K562 (cell line): ENCODE measurements at regions not wholly inside any gene's neighbourhood (a gene's known extent, or its start where the extent isn't known, plus 50 kb on each side); places are given as distances from the start of the nearest gene placed in this dataset.

Experiments used
- ATAC-seq: fragments of 200-7000 bp; cut with Tn5 transposase; 3 replicates; pipeline ENCODE4 v1.9.1; 2020; ENCODE audit warnings: moderate library complexity
- BruUV-seq: library from RNA; stranded (reverse); fragments of 400-500 nt; replicated peaks from 2 replicates; lab custom pipeline; 2021; lab: Mats Ljungman, UMichigan
- CTCF ChIA-PET: fragments of 300-600 bp; formaldehyde crosslinking; extraction: SDS; loops from one replicate; lab custom pipeline; 2021; ENCODE audit warnings: low intra/inter-chr PET ratio; lab: Yijun Ruan, JAX
- POLR2A ChIA-PET: fragments of 300-600, 350-650 bp; sonication (Branson Sonifier 250); formaldehyde crosslinking; extraction: SDS; loops from one replicate; lab custom pipeline; 2021; ENCODE audit warnings: antibody characterized with exemption, inconsistent platforms; lab: Yijun Ruan, JAX
- DNase-seq, 4 experiments: peaks; one replicate each; pipeline versions ENCODE4 v3.0.0 to v3.0.0-alpha.2; 2011 to 2018; ENCODE audit warnings: low spot score in 3 of 4, mixed read lengths in 3 of 4; ENCODE audit errors: extremely low read depth in 1 of 4
- FAIRE-seq: peaks from 2 replicates; lab custom pipeline; 2011; peaks lifted over from hg19 to GRCh38; lab: Jason Lieb, UNC
- H2AFZ ChIP-seq: 2 replicates; pipeline ENCODE4 v1.6.0; 2011; ENCODE audit warnings: low read depth, low read length, control low read depth, inconsistent platforms
- H3K27ac ChIP-seq: fragments of 200-600 bp; 3 replicates; pipeline ENCODE4 v1.8.0; 2011; ENCODE audit warnings: low read depth, mild to moderate bottlenecking, control low read depth, inconsistent platforms, low read length, moderate library complexity, mixed read lengths; ENCODE audit errors: extremely low read depth
- H3K27me3 ChIP-seq, 2 experiments: fragments of 300-600 bp in 1 of 2; 2 replicates in 1 of 2; 3 replicates in 1 of 2; pipeline versions ENCODE4 v1.6.0 to v1.8.0; 2011; ENCODE audit warnings: inconsistent platforms in 2 of 2, low read length in 2 of 2, mild to moderate bottlenecking in 1 of 2, mixed read lengths in 1 of 2, moderate library complexity in 1 of 2; ENCODE audit not compliant: control insufficient read depth in 2 of 2, insufficient read depth in 2 of 2
- H3K36me3 ChIP-seq: fragments of 300-600 bp; 3 replicates; pipeline ENCODE4 v1.8.0; 2011; ENCODE audit warnings: mild to moderate bottlenecking, low read length, inconsistent platforms; ENCODE audit not compliant: control insufficient read depth, insufficient read depth
- H3K4me1 ChIP-seq, 2 experiments: fragments of 200-600 bp in 1 of 2; replicated peaks in 1 of 2; 2 replicates in 1 of 2; 3 replicates in 1 of 2; pipeline versions ENCODE4 v1.5.1 to v1.8.0; 2011; ENCODE audit warnings: inconsistent platforms in 2 of 2, low read length in 2 of 2, mild to moderate bottlenecking in 1 of 2, mixed read lengths in 1 of 2, moderate library complexity in 1 of 2; ENCODE audit not compliant: control insufficient read depth in 2 of 2, insufficient read depth in 2 of 2
- H3K4me2 ChIP-seq: 2 replicates; pipeline ENCODE4 v1.6.1; 2011; ENCODE audit warnings: low read length, control low read depth, inconsistent platforms, mixed read lengths; ENCODE audit not compliant: insufficient read depth
- H3K4me3 ChIP-seq: fragments of 200-600 bp; sonication (generic), shearing (Covaris generic); 2 replicates; pipeline ENCODE4 v1.5.1; 2016; ENCODE audit warnings: control low read depth, inconsistent platforms
- H3K79me2 ChIP-seq: fragments of 200-600 bp; 3 replicates; pipeline ENCODE4 v1.8.0; 2011; ENCODE audit warnings: low read length, inconsistent platforms; ENCODE audit not compliant: control insufficient read depth, insufficient read depth
- H3K9ac ChIP-seq, 2 experiments: 2 replicates each; pipeline versions ENCODE4 v1.6.0 to v1.6.1; 2011; ENCODE audit warnings: low read depth in 2 of 2, low read length in 2 of 2, control low read depth in 1 of 2, inconsistent platforms in 1 of 2, mild to moderate bottlenecking in 1 of 2, mixed read lengths in 1 of 2; ENCODE audit not compliant: insufficient read depth in 1 of 2
- H3K9me1 ChIP-seq: one replicate; pipeline ENCODE4 v1.6.0; 2011; ENCODE audit warnings: inconsistent platforms, mild to moderate bottlenecking, low read length, moderate library complexity; ENCODE audit not compliant: control insufficient read depth, insufficient read depth
- H3K9me3 ChIP-seq: replicated peaks from 2 replicates; pipeline ENCODE4 v1.5.1; 2011; ENCODE audit warnings: low read depth, low read length, inconsistent platforms; ENCODE audit not compliant: control insufficient read depth, insufficient read depth
- H4K20me1 ChIP-seq: replicated peaks from 2 replicates; pipeline ENCODE4 v1.6.1; 2011; ENCODE audit warnings: low read length, inconsistent platforms, mixed read lengths; ENCODE audit not compliant: control insufficient read depth, insufficient read depth
- ARID1B ChIP-seq: fragments of 450-650 bp; IDR thresholded peaks from 2 replicates; pipeline ENCODE4 v1.6.1; 2016; ENCODE audit warnings: antibody characterized with exemption, mild to moderate bottlenecking, inconsistent platforms
- BHLHE40 ChIP-seq: IDR thresholded peaks from 2 replicates; pipeline ENCODE4 v1.6.1; 2011; ENCODE audit warnings: low read length, improper control_type of control experiment
- CBFA2T2 ChIP-seq: fragments of 450-650 bp; conservative IDR thresholded peaks from 2 replicates; pipeline ENCODE4 v1.6.1; 2017; ENCODE audit warnings: mild to moderate bottlenecking
- CBFA2T3 ChIP-seq: fragments of 450-650 bp; IDR thresholded peaks from 2 replicates; pipeline ENCODE4 v1.6.1; 2017
- CHAMP1 ChIP-seq: fragments of 450-650 bp; IDR thresholded peaks from 2 replicates; pipeline ENCODE4 v1.6.1; 2016; ENCODE audit warnings: mild to moderate bottlenecking
- CREM ChIP-seq: IDR thresholded peaks from 2 replicates; pipeline ENCODE4 v1.6.1; 2014; ENCODE audit warnings: antibody characterized with exemption, low read depth
- HLTF ChIP-seq: fragments of 450-650 bp; IDR thresholded peaks from 2 replicates; pipeline ENCODE4 v1.6.1; 2016
- KAT2B ChIP-seq: IDR thresholded peaks from one replicate; pipeline ENCODE4 v1.6.1; 2012; ENCODE audit warnings: low read depth, mild to moderate bottlenecking, control low read depth, inconsistent platforms, low read length, moderate library complexity
- MAZ ChIP-seq, 2 experiments: fragments of 450-650 bp in 1 of 2; sonication (generic) in 1 of 2; formaldehyde crosslinking; IDR thresholded peaks in 1 of 2; conservative IDR thresholded peaks in 1 of 2; 2 replicates each; pipeline versions ENCODE4 v1.4.0 to v1.5.0; 2020; ENCODE audit warnings: mild to moderate bottlenecking in 1 of 2, missing genetic modification reagents in 1 of 2
- MCM7 ChIP-seq, 2 experiments: fragments of 450-650 bp; IDR thresholded peaks; 2 replicates each; pipeline ENCODE4 v1.6.1; 2016 to 2018
- MECOM ChIP-seq: fragments of 250-450 bp; sonication (Bioruptor Pico); IDR thresholded peaks from 2 replicates; pipeline ENCODE4 v1.8.0; 2022; ENCODE audit warnings: inconsistent platforms
- MEF2A ChIP-seq: IDR thresholded peaks from 2 replicates; pipeline ENCODE4 v1.6.1; 2011; ENCODE audit warnings: low read depth, mild to moderate bottlenecking, low read length, moderate library complexity; ENCODE audit not compliant: control insufficient read depth
- RAD51 ChIP-seq: fragments of 450-650 bp; IDR thresholded peaks from 2 replicates; pipeline ENCODE4 v1.7.1; 2016; ENCODE audit warnings: low read depth, mild to moderate bottlenecking, borderline replicate concordance
- SMARCA5 ChIP-seq: fragments of 450-650 bp; IDR thresholded peaks from 2 replicates; pipeline ENCODE4 v1.6.1; 2016
- SMC3 ChIP-seq: conservative IDR thresholded peaks from 2 replicates; pipeline ENCODE4 v1.6.1; 2011; ENCODE audit warnings: low read depth, low read length, improper control_type of control experiment; ENCODE audit not compliant: insufficient read depth
- SRF ChIP-seq, 2 experiments: fragments of 250-450, 450-650 bp in 1 of 2; sonication (Bioruptor Pico) in 1 of 2; sonication (generic) in 1 of 2; formaldehyde crosslinking; IDR thresholded peaks; 2 replicates each; pipeline versions ENCODE4 v1.5.0 to v1.5.1; 2020 to 2022; ENCODE audit warnings: mild to moderate bottlenecking in 1 of 2, missing genetic modification reagents in 1 of 2
- STAG1 ChIP-seq: sonication (generic); formaldehyde crosslinking; IDR thresholded peaks from 2 replicates; pipeline ENCODE4 v1.5.0; 2020; ENCODE audit warnings: missing genetic modification reagents, borderline replicate concordance
- TCF3 ChIP-seq: sonication (generic); formaldehyde crosslinking; IDR thresholded peaks from 2 replicates; pipeline ENCODE4 v1.4.0; 2020; ENCODE audit warnings: mild to moderate bottlenecking, missing genetic modification reagents
- ZNF175 ChIP-seq: fragments of 200-800 bp; sonication (Bioruptor generic); IDR thresholded peaks from 2 replicates; pipeline ENCODE4 v1.6.1; 2016; ENCODE audit warnings: low read depth, mild to moderate bottlenecking, missing genetic modification characterization, missing compliant biosample characterization
- ZNF764 ChIP-seq: fragments of 250-450 bp; sonication (Bioruptor Pico); IDR thresholded peaks from 2 replicates; pipeline ENCODE4 v1.4.0; 2020; ENCODE audit warnings: low read depth, mild to moderate bottlenecking, moderate library complexity
- WGBS: fragments of 100-300 bp; shearing (Covaris generic); methylation state at CpG from one replicate; pipeline ENCODE4 v1.1.6; 2016; ENCODE audit warnings: low coverage, mixed read lengths; ENCODE audit not compliant: insufficient coverage; ENCODE audit errors: missing lambda C conversion rate; 5-methylcytosine and 5-hydroxymethylcytosine counted together
- in situ Hi-C: fragments of 300-500 bp; cut with MboI; formaldehyde crosslinking; loops from 4 replicates; pipeline ENCODE4 v1.15.0; 2018; ENCODE audit warnings: inconsistent platforms, mixed read lengths
- intact Hi-C: fragments of 100-400 bp; cut with micrococcal nuclease; formaldehyde crosslinking; loops from 2 replicates; pipeline ENCODE4 v1.14.2; 2022

GRCh38 chr14:65239143-65239937, 137.0 kb upstream of the MAX start:
- no peak for FAIRE-seq
- H3K79me2 ChIP-seq, result no peaks in the 10 kb centered on the region
- intact Hi-C loops, result no loop called here

More at GRCh38 chr14:65239143-65239937, 137.0 kb upstream of the MAX start:
- Histone ChIP-seq H3K27ac (no peak overlapping the region), H2AFZ (peak overlapping the region; percentile 32; the same call in 1 of the 2 replicates), H3K4me1 (peaks cover 6 to 31% of the 10 kb centered on the region in 2 experiments; a peak in 3 of 5 replicates), H3K4me3 (no peak overlapping the region), H3K27me3 (no peaks in the 10 kb centered on the region), H4K20me1 (no peaks in the 10 kb centered on the region), H3K9me3 (no peaks in the 10 kb centered on the region), H3K4me2 (peak overlapping the region; percentile 25; the same call in 1 of the 2 replicates), H3K36me3 (no peaks in the 10 kb centered on the region), H3K9ac (peak overlapping the region in 1 of 2 experiments; percentile 35; a peak in 1 of 4 replicates), H3K9me1 (no peaks in the 10 kb centered on the region)
- ChIA-PET CTCF (no interaction called here), POLR2A (interaction anchor here (0.6 to 1.4 kb wide), 3 partner anchors 10 to 497 kb away, joined by 4 read pairs; no protein-coding TSS in a partner anchor)
- TF ChIP-seq CHAMP1 (no peak), RAD51 (no peak), CBFA2T2 (peak; percentile 25; the same call in 1 of the 2 replicates), ZNF764 (CRISPR knock-in tag) (0 out of 2 replicates have a peak, but pooled peaks have one; percentile 15), HLTF (no peak), CREM (no peak), BHLHE40 (0 out of 2 replicates have a peak, but pooled peaks have one; percentile 20), MECOM (no peak), STAG1 (CRISPR knock-in tag) (no peak), MCM7 (IDR thresholded peaks at IDR 0.05) (no peak), ZNF175 (CRISPR knock-in tag) (no peak), KAT2B (no peak), CBFA2T3 (peak; percentile 63), SRF (CRISPR knock-in tag; IDR thresholded peaks at IDR 0.05) (no peak), MEF2A (no peak), TCF3 (peak; percentile 37), ARID1B (0 out of 2 replicates have a peak, but pooled peaks have one; percentile 15), SMARCA5 (no peak), SMC3 (no peak), MAZ (CRISPR knock-in tag; conservative IDR thresholded peaks at IDR 0.05 in 1 of 2, IDR thresholded peaks at IDR 0.05 in 1 of 2) (no peak)
- no TSS peak for BruUV-seq
- ATAC-seq, result peak; percentile 38
- in situ Hi-C loops, result no loop called here
- WGBS, result 29% methylated on average over 9 of the region's 10 CpGs
- DNase-seq, result peak in 1 of 4 experiments; percentile 44
